H1 (cell line): ENCODE measurements at regions not wholly inside any gene's neighbourhood (a gene's known extent, or its start where the extent isn't known, plus 50 kb on each side); places are given as distances from the start of the nearest gene placed in this dataset.

Experiments
- CTCF ChIA-PET: fragments of 300-600 bp; sonication (Branson Sonifier 250); formaldehyde crosslinking; loops from one replicate; lab custom pipeline; 2021; ENCODE audit not compliant: partially characterized antibody; lab: Charles Lee
- POLR2A ChIA-PET: fragments of 300-600 bp; sonication (Branson Sonifier 250); formaldehyde crosslinking; loops from one replicate; lab custom pipeline; 2021; ENCODE audit warnings: inconsistent platforms; ENCODE audit not compliant: partially characterized antibody; lab: Charles Lee
- DNase-seq, 2 experiments: peaks; one replicate each; pipeline versions ENCODE4 v3.0.0 to v3.0.0-alpha.2; 2010 to 2022; ENCODE audit warnings: low spot score in 2 of 2, low read depth in 1 of 2, mixed read lengths in 1 of 2
- FAIRE-seq: peaks from 2 replicates; lab custom pipeline; 2011; peaks lifted over from hg19 to GRCh38; lab: Jason Lieb, UNC
- H2AFZ ChIP-seq: 2 replicates; pipeline ENCODE4 v1.8.1; 2012; ENCODE audit warnings: low read length, inconsistent platforms
- H2AK5ac ChIP-seq: 2 replicates; pipeline ENCODE4 v1.6.1; 2013; ENCODE audit warnings: low read depth, low read length
- H2BK120ac ChIP-seq: replicated peaks from 2 replicates; pipeline ENCODE3; 2013; ENCODE audit warnings: low read depth, low read length, inconsistent platforms
- H2BK12ac ChIP-seq: 2 replicates; pipeline ENCODE4 v1.6.1; 2013; ENCODE audit warnings: low read depth, low read length
- H2BK15ac ChIP-seq: 2 replicates; pipeline ENCODE4 v1.6.1; 2013; ENCODE audit warnings: low read length
- H2BK20ac ChIP-seq: 2 replicates; pipeline ENCODE4 v1.6.1; 2013; ENCODE audit warnings: low read length
- H2BK5ac ChIP-seq: 2 replicates; pipeline ENCODE4 v1.6.1; 2013; ENCODE audit warnings: low read depth, low read length
- H3K14ac ChIP-seq: 2 replicates; pipeline ENCODE4 v1.6.1; 2013; ENCODE audit warnings: inconsistent platforms; ENCODE audit not compliant: insufficient read length
- H3K18ac ChIP-seq: 2 replicates; pipeline ENCODE4 v1.6.1; 2013; ENCODE audit warnings: low read length; ENCODE audit errors: extremely low read depth
- H3K23ac ChIP-seq: 2 replicates; pipeline ENCODE4 v1.6.1; 2013; ENCODE audit warnings: inconsistent platforms; ENCODE audit not compliant: insufficient read length
- H3K23me2 ChIP-seq: 2 replicates; pipeline ENCODE4 v1.6.1; 2013; ENCODE audit warnings: low read depth, low read length
- H3K27ac ChIP-seq: 2 replicates; pipeline ENCODE4 v1.6.1; 2011; ENCODE audit warnings: low read depth, low read length, inconsistent platforms
- H3K27me3 ChIP-seq, 4 experiments: replicated peaks in 1 of 4; 1 replicate in 1 of 4; 2 replicates in 3 of 4; pipeline versions ENCODE4 v1.6.1 to v1.8.1; 2011 to 2013; ENCODE audit warnings: low read length in 3 of 4, mild to moderate bottlenecking in 3 of 4, inconsistent platforms in 2 of 4, mixed read lengths in 2 of 4, moderate library complexity in 1 of 4; ENCODE audit not compliant: control insufficient read depth in 3 of 4, insufficient read depth in 3 of 4; ENCODE audit errors: extremely low read depth in 1 of 4
- H3K36me3 ChIP-seq, 4 experiments: 2 replicates each; pipeline versions ENCODE4 v1.6.1 to v1.8.1; 2011 to 2013; ENCODE audit warnings: mild to moderate bottlenecking in 4 of 4, low read length in 3 of 4, moderate library complexity in 2 of 4, control low read depth in 1 of 4, inconsistent platforms in 1 of 4; ENCODE audit not compliant: insufficient read depth in 4 of 4, control insufficient read depth in 2 of 4
- H3K4ac ChIP-seq: replicated peaks from 2 replicates; pipeline ENCODE3; 2013; ENCODE audit warnings: low read length, low read depth, mixed read lengths, inconsistent platforms; ENCODE audit not compliant: insufficient read length
- H3K4me1 ChIP-seq, 4 experiments: replicated peaks in 1 of 4; 1 replicate in 1 of 4; 2 replicates in 3 of 4; pipeline versions ENCODE4 v1.6.1 to v1.8.1; 2011 to 2013; ENCODE audit warnings: low read length in 3 of 4, inconsistent platforms in 2 of 4, mixed read lengths in 1 of 4; ENCODE audit not compliant: insufficient read depth in 4 of 4, control insufficient read depth in 3 of 4
- H3K4me2 ChIP-seq, 2 experiments: 2 replicates each; pipeline versions ENCODE4 v1.6.1 to v1.8.1; 2011 to 2013; ENCODE audit warnings: low read depth in 2 of 2, low read length in 2 of 2, control low read depth in 1 of 2, inconsistent platforms in 1 of 2, mild to moderate bottlenecking in 1 of 2; ENCODE audit not compliant: insufficient read depth in 1 of 2
- H3K4me3 ChIP-seq, 4 experiments: fragments of 200-600, 300-600 bp in 1 of 4; sonication (generic), shearing (Covaris generic), sonication (Bioruptor Twin) in 1 of 4; 2 replicates each; pipeline versions ENCODE4 v1.5.1 to v1.8.1; 2011 to 2016; ENCODE audit warnings: low read length in 4 of 4, low read depth in 3 of 4, control low read depth in 2 of 4, inconsistent platforms in 2 of 4, mild to moderate bottlenecking in 2 of 4, mixed read lengths in 1 of 4, moderate library complexity in 1 of 4; ENCODE audit not compliant: insufficient read depth in 2 of 4; ENCODE audit errors: extremely low read depth in 1 of 4
- H3K56ac ChIP-seq: replicated peaks from 2 replicates; pipeline ENCODE3; 2013; ENCODE audit warnings: low read depth, mild to moderate bottlenecking, mixed read lengths, low read length, inconsistent platforms; ENCODE audit not compliant: insufficient read length
- H3K79me1 ChIP-seq: 2 replicates; pipeline ENCODE4 v1.6.1; 2013; ENCODE audit warnings: low read depth, low read length, control low read depth
- H3K79me2 ChIP-seq, 2 experiments: 2 replicates each; pipeline versions ENCODE4 v1.6.1 to v1.8.1; 2012 to 2013; ENCODE audit warnings: low read length in 2 of 2, mild to moderate bottlenecking in 2 of 2, inconsistent platforms in 1 of 2; ENCODE audit not compliant: insufficient read depth in 2 of 2, control insufficient read depth in 1 of 2
- H3K9ac ChIP-seq, 4 experiments: replicated peaks in 1 of 4; 1 replicate in 1 of 4; 2 replicates in 3 of 4; pipeline versions ENCODE4 v1.6.1 to v1.8.1; 2011 to 2013; ENCODE audit warnings: low read depth in 3 of 4, low read length in 3 of 4, control low read depth in 2 of 4, mild to moderate bottlenecking in 2 of 4, moderate library complexity in 2 of 4, inconsistent platforms in 1 of 4; ENCODE audit errors: extremely low read depth in 1 of 4
- H3K9me3 ChIP-seq, 2 experiments: 2 replicates each; pipeline versions ENCODE4 v1.6.1 to v1.8.1; 2012 to 2013; ENCODE audit warnings: mild to moderate bottlenecking in 2 of 2, moderate library complexity in 2 of 2, control low read depth in 1 of 2, inconsistent platforms in 1 of 2, low read depth in 1 of 2, low read length in 1 of 2, mixed read lengths in 1 of 2; ENCODE audit not compliant: insufficient read depth in 2 of 2
- H4K20me1 ChIP-seq, 2 experiments: replicated peaks in 1 of 2; 2 replicates each; pipeline versions ENCODE3 to v1.8.1; 2011 to 2013; ENCODE audit warnings: inconsistent platforms in 2 of 2, low read length in 2 of 2, mild to moderate bottlenecking in 1 of 2; ENCODE audit not compliant: insufficient read depth in 2 of 2, control insufficient read depth in 1 of 2
- H4K5ac ChIP-seq: 2 replicates; pipeline ENCODE4 v1.6.1; 2013; ENCODE audit warnings: low read length, low read depth, mixed read lengths, inconsistent platforms; ENCODE audit not compliant: insufficient read length
- H4K8ac ChIP-seq: 2 replicates; pipeline ENCODE4 v1.8.0; 2013; ENCODE audit warnings: mild to moderate bottlenecking, moderate library complexity, low read length, inconsistent platforms; ENCODE audit not compliant: insufficient read depth; ENCODE audit errors: extremely low read depth
- H4K91ac ChIP-seq: replicated peaks from 2 replicates; pipeline ENCODE3; 2013; ENCODE audit warnings: low read length, mixed read lengths, inconsistent platforms; ENCODE audit not compliant: insufficient read length
- ATF2 ChIP-seq: IDR thresholded peaks from 2 replicates; pipeline ENCODE4 v1.6.1; 2012; ENCODE audit warnings: low read length, inconsistent platforms
- CBX5 ChIP-seq: fragments of 300-800, 300-1000 bp; sonication (generic); IDR thresholded peaks from 2 replicates; pipeline ENCODE4 v1.7.1; 2016; ENCODE audit warnings: antibody characterized with exemption, low read length, low read depth
- CREB1 ChIP-seq: IDR thresholded peaks from 2 replicates; pipeline ENCODE4 v1.6.1; 2012; ENCODE audit warnings: inconsistent platforms
- EP300 ChIP-seq, 2 experiments: IDR thresholded peaks; 1 replicate in 1 of 2; 2 replicates in 1 of 2; pipeline ENCODE4 v1.6.1; 2011 to 2012; ENCODE audit warnings: low read depth in 2 of 2, low read length in 2 of 2, mild to moderate bottlenecking in 2 of 2, borderline replicate concordance in 1 of 2, inconsistent platforms in 1 of 2, moderate library complexity in 1 of 2
- HDAC6 ChIP-seq: IDR thresholded peaks from one replicate; pipeline ENCODE4 v1.7.1; 2012; ENCODE audit warnings: low read depth, mild to moderate bottlenecking, inconsistent platforms, low read length, moderate library complexity
- KDM5A ChIP-seq: fragments of 200-600 bp; IDR thresholded peaks from 2 replicates; pipeline ENCODE4 v1.7.1; 2012; ENCODE audit warnings: mild to moderate bottlenecking, low read length, inconsistent platforms, mixed read lengths
- POLR2AphosphoS5 ChIP-seq: IDR thresholded peaks from 2 replicates; pipeline ENCODE4 v1.6.1; 2011; ENCODE audit warnings: low read depth, low read length
- RNF2 ChIP-seq: fragments of 200-900, 300-1000 bp; sonication (generic); IDR thresholded peaks from 2 replicates; pipeline ENCODE4 v1.7.1; 2016; ENCODE audit warnings: borderline replicate concordance, low read depth, mild to moderate bottlenecking, antibody characterized with exemption, low read length; ENCODE audit not compliant: poor library complexity, severe bottlenecking; ENCODE audit errors: missing control alignments
- TAF7 ChIP-seq: optimal IDR thresholded peaks from 2 replicates; pipeline ENCODE3; 2011; ENCODE audit warnings: low read depth, mild to moderate bottlenecking, inconsistent platforms, low read length, moderate library complexity, borderline replicate concordance
- TEAD4 ChIP-seq: IDR thresholded peaks from 2 replicates; pipeline ENCODE4 v1.6.1; 2012; ENCODE audit warnings: low read depth, low read length, inconsistent platforms, mixed read lengths
- WGBS, 2 experiments: shearing (Covaris generic) in 1 of 2; methylation state at CpG; one replicate each; pipeline versions ENCODE4 v1.1.6 to v1.1.7; 2013 to 2015; ENCODE audit warnings: low lambda C conversion rate in 2 of 2, mixed read lengths in 2 of 2, inconsistent platforms in 1 of 2, low coverage in 1 of 2, missing lambda C conversion rate in 1 of 2; ENCODE audit not compliant: insufficient replicate concordance in 2 of 2, insufficient coverage in 1 of 2, insufficient read length in 1 of 2; ENCODE audit errors: extremely low coverage in 1 of 2, missing lambda C conversion rate in 1 of 2; 5-methylcytosine and 5-hydroxymethylcytosine counted together
- TF ChIP-seq, protein P1 (sequence below): IDR thresholded peaks from 2 replicates; pipeline ENCODE4 v1.6.1; 2011; ENCODE audit warnings: low read depth, mild to moderate bottlenecking, low read length; ENCODE audit not compliant: insufficient read depth
- TF ChIP-seq, protein P2 (sequence below): IDR thresholded peaks from 2 replicates; pipeline ENCODE4 v1.6.1; 2012; ENCODE audit warnings: inconsistent platforms

DNA sequence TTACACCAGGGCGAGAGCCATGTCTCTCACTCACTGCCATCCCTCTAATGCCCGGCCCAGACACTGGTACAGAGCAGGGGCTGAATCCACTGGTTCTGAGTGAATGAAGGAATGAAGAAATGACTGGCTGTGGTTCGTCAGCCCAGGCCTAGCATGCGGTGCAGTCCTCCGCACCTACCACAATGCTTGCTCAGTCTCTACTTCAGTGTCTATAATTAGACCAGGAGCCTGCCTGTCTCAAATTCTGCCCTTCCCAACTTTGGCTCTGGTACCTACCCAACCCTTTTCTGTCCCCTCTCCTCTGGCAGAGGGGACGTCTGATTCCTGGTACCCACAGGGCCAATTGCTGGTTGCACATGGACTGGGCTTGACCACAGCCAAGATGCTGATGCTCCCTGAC, 118.2 kb upstream of the GRIK3 start:
- no peaks in the 10 kb centered on the region for H3K36me3 ChIP-seq
- CTCF ChIA-PET, result interaction anchor here (1.8 kb wide), 1 partner anchor 24 kb away, joined by 8 read pairs; no protein-coding TSS in a partner anchor
- H2AFZ ChIP-seq, result no peak overlapping the region
- no peaks in the 10 kb centered on the region for H3K79me1 ChIP-seq
- no peak overlapping the region for H4K5ac ChIP-seq
- no peak overlapping the region for H2BK120ac ChIP-seq
- no peak overlapping the region for H3K56ac ChIP-seq
- no peaks in the 10 kb centered on the region for H3K79me2 ChIP-seq
- H3K9ac ChIP-seq, result no peak overlapping the region
- no peak overlapping the region for H2BK15ac ChIP-seq
- no peaks in the 10 kb centered on the region; the same call in 1 of the 2 replicates for H3K23me2 ChIP-seq
- H2AK5ac ChIP-seq, result no peak overlapping the region
- no peak overlapping the region for H3K4me2 ChIP-seq
- no peak overlapping the region for H2BK20ac ChIP-seq
- H3K4me3 ChIP-seq, result no peak overlapping the region
- peaks cover 0 to 2% of the 10 kb centered on the region in 2 experiments for H4K20me1 ChIP-seq
- WGBS, 2 experiments, result 85% methylated on average over 6 of the region's 6 CpGs; no CpG with 5 or more reads in 1 of the 2 experiments
- H3K27ac ChIP-seq, result no peak overlapping the region
- no peak overlapping the region for H3K18ac ChIP-seq
- no peaks in the 10 kb centered on the region for H3K4me1 ChIP-seq
- no peak overlapping the region for H2BK12ac ChIP-seq
- H3K27me3 ChIP-seq, result no peaks in the 10 kb centered on the region; a peak in 1 of 7 replicates
- POLR2A ChIA-PET, result no interaction called here
- no peak overlapping the region for H3K4ac ChIP-seq
- FAIRE-seq (no peak), DNase-seq (no peak)
- H4K91ac ChIP-seq, result no peak overlapping the region
- H2BK5ac ChIP-seq, result no peak overlapping the region
- H3K23ac ChIP-seq, result no peak overlapping the region
- H4K8ac ChIP-seq, result no peak overlapping the region
- H3K9me3 ChIP-seq, result no peaks in the 10 kb centered on the region
- H3K14ac ChIP-seq, result no peak overlapping the region
- TF ChIP-seq, protein P1, sequence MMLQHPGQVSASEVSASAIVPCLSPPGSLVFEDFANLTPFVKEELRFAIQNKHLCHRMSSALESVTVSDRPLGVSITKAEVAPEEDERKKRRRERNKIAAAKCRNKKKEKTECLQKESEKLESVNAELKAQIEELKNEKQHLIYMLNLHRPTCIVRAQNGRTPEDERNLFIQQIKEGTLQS, result no peak
- TF ChIP-seq ATF2 (no peak), EP300 (IDR thresholded peaks at IDR 0.05; ENCODE audit: borderline replicate concordance in 1 of 2, low read depth in 2 of 2, low read length in 2 of 2) (no peak), TEAD4 (no peak), CBX5 (no peak), POLR2AphosphoS5 (no peak), CREB1 (no peak), HDAC6 (no peak), TAF7 (no peak), KDM5A (no peak), RNF2 (no peak)
- TF ChIP-seq, protein P2, sequence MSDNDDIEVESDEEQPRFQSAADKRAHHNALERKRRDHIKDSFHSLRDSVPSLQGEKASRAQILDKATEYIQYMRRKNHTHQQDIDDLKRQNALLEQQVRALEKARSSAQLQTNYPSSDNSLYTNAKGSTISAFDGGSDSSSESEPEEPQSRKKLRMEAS, result no peak
